ENCODE measurements at regions not wholly inside any gene's neighbourhood (a gene's known extent, or its start where the extent isn't known, plus 50 kb on each side); places are given as distances from the start of the nearest gene placed in this dataset.

GRCh38 chr6:96743496-96743895, 93.8 kb downstream of the GPR63 start:
- Histone ChIP-seq H2AFZ (no peak overlapping the region), H3K4me3 (no peak overlapping the region), H3K27ac (no peak overlapping the region), H3K4me2 (no peak overlapping the region), H3K9me3 (ENCODE audit: low read depth) (no peaks in the 10 kb centered on the region), H3K36me3 (replicated peaks; ENCODE audit: insufficient read depth, low read depth) (no peaks in the 10 kb centered on the region), H3K79me2 (no peaks in the 10 kb centered on the region), H4K20me1 (ENCODE audit: insufficient read depth, poor library complexity, severe bottlenecking) (no peaks in the 10 kb centered on the region), H3K27me3 (no peaks in the 10 kb centered on the region), H3K9me2 (replicated peaks; ENCODE audit: insufficient read depth) (no peaks in the 10 kb centered on the region), H3K4me1 (ENCODE audit: insufficient read depth) (no peaks in the 10 kb centered on the region)
- DNase-seq (ENCODE audit: low spot score), result no peak
- WGBS (ENCODE audit: low lambda C conversion rate, missing lambda C conversion rate), result 94% methylated on average over 4 of the region's 4 CpGs
- TF ChIP-seq EZH2 (IDR thresholded peaks at IDR 0.05; ENCODE audit: borderline replicate concordance), result no peak
- TF ChIP-seq CTCF (IDR thresholded peaks at IDR 0.05; ENCODE audit: poor library complexity), result no peak
- TF ChIP-seq EZH2phosphoT487 (IDR thresholded peaks at IDR 0.05; ENCODE audit: low read depth, severe bottlenecking, unreplicated experiment), result no peak

- no peak for TF ChIP-seq EZH2 (IDR thresholded peaks at IDR 0.05; ENCODE audit: borderline replicate concordance)
- no peak for TF ChIP-seq EZH2phosphoT487 (IDR thresholded peaks at IDR 0.05; ENCODE audit: low read depth, severe bottlenecking, unreplicated experiment)
- no peak for TF ChIP-seq CTCF (IDR thresholded peaks at IDR 0.05; ENCODE audit: poor library complexity)
- H3K27me3 ChIP-seq, result no peaks in the 10 kb centered on the region
- H3K79me2 ChIP-seq, result no peaks in the 10 kb centered on the region
- H3K27ac ChIP-seq, result no peak overlapping the region
- H3K4me3 ChIP-seq, result no peak overlapping the region
- H3K36me3 ChIP-seq (replicated peaks; ENCODE audit: insufficient read depth, low read depth), result no peaks in the 10 kb centered on the region
- H3K4me2 ChIP-seq, result no peak overlapping the region
- no peak for DNase-seq (ENCODE audit: low spot score)
- 87% methylated on average over 4 of the region's 4 CpGs for WGBS (ENCODE audit: low lambda C conversion rate, missing lambda C conversion rate)
- H3K4me1 ChIP-seq (ENCODE audit: insufficient read depth), result no peaks in the 10 kb centered on the region
- no peaks in the 10 kb centered on the region for H3K9me2 ChIP-seq (replicated peaks; ENCODE audit: insufficient read depth)
- no peaks in the 10 kb centered on the region for H3K9me3 ChIP-seq (ENCODE audit: low read depth)
- H2AFZ ChIP-seq, result no peak overlapping the region
- no peaks in the 10 kb centered on the region for H4K20me1 ChIP-seq (ENCODE audit: insufficient read depth, poor library complexity, severe bottlenecking)
These were observed 94.6 kb downstream of the GPR63 start for GRCh38 chr6:96742702-96743101.

- H3K9me2 ChIP-seq (replicated peaks; ENCODE audit: insufficient read depth), result no peaks in the 10 kb centered on the region
- no peak overlapping the region for H3K4me3 ChIP-seq
- 87% methylated on average over 3 of the region's 3 CpGs for WGBS (ENCODE audit: low lambda C conversion rate, missing lambda C conversion rate)
- no peaks in the 10 kb centered on the region for H3K9me3 ChIP-seq (ENCODE audit: low read depth)
- TF ChIP-seq EZH2 (IDR thresholded peaks at IDR 0.05; ENCODE audit: borderline replicate concordance), result no peak
- no peak for TF ChIP-seq CTCF (IDR thresholded peaks at IDR 0.05; ENCODE audit: poor library complexity)
- TF ChIP-seq EZH2phosphoT487 (IDR thresholded peaks at IDR 0.05; ENCODE audit: low read depth, severe bottlenecking, unreplicated experiment), result no peak
- no peak overlapping the region for H3K4me2 ChIP-seq
- H2AFZ ChIP-seq, result no peak overlapping the region
- no peaks in the 10 kb centered on the region for H3K36me3 ChIP-seq (replicated peaks; ENCODE audit: insufficient read depth, low read depth)
- H3K27me3 ChIP-seq, result no peaks in the 10 kb centered on the region
- H3K4me1 ChIP-seq (ENCODE audit: insufficient read depth), result no peaks in the 10 kb centered on the region
- no peaks in the 10 kb centered on the region for H4K20me1 ChIP-seq (ENCODE audit: insufficient read depth, poor library complexity, severe bottlenecking)
- no peak for DNase-seq (ENCODE audit: low spot score)
- no peak overlapping the region for H3K27ac ChIP-seq
- H3K79me2 ChIP-seq, result no peaks in the 10 kb centered on the region
These were observed 101.9 kb downstream of the GPR63 start for GRCh38 chr6:96735332-96735731.

GRCh38 chr6:96727144-96727543, 110.1 kb downstream of the GPR63 start:
- Histone ChIP-seq H3K4me3 (no peak overlapping the region), H2AFZ (no peak overlapping the region), H3K9me2 (replicated peaks; ENCODE audit: insufficient read depth) (no peaks in the 10 kb centered on the region), H3K36me3 (replicated peaks; ENCODE audit: insufficient read depth, low read depth) (no peaks in the 10 kb centered on the region), H3K9me3 (ENCODE audit: low read depth) (no peaks in the 10 kb centered on the region), H3K79me2 (no peaks in the 10 kb centered on the region), H3K27me3 (no peaks in the 10 kb centered on the region), H4K20me1 (ENCODE audit: insufficient read depth, poor library complexity, severe bottlenecking) (no peaks in the 10 kb centered on the region), H3K4me2 (no peak overlapping the region), H3K4me1 (ENCODE audit: insufficient read depth) (no peaks in the 10 kb centered on the region), H3K27ac (no peak overlapping the region)
- no peak for DNase-seq (ENCODE audit: low spot score)
- TF ChIP-seq EZH2phosphoT487 (IDR thresholded peaks at IDR 0.05; ENCODE audit: low read depth, severe bottlenecking, unreplicated experiment) (no peak), CTCF (IDR thresholded peaks at IDR 0.05; ENCODE audit: poor library complexity) (no peak), EZH2 (IDR thresholded peaks at IDR 0.05; ENCODE audit: borderline replicate concordance) (no peak)
